NCI-H128 (cell line): ENCODE measurements at regions not wholly inside any gene's neighbourhood (a gene's known extent, or its start where the extent isn't known, plus 50 kb on each side); places are given as distances from the start of the nearest gene placed in this dataset.
"Not testable (repeated sequence)": the region's sequence is repeated elsewhere in the genome, so short reads cannot be mapped to it uniquely, and the experiment has no call there.

ENCODE experiments used
- DNase-seq: peaks from one replicate; lab custom pipeline; 2025; ENCODE audit not compliant: unreplicated experiment; lab: John Stamatoyannopoulos, UW

DNA sequence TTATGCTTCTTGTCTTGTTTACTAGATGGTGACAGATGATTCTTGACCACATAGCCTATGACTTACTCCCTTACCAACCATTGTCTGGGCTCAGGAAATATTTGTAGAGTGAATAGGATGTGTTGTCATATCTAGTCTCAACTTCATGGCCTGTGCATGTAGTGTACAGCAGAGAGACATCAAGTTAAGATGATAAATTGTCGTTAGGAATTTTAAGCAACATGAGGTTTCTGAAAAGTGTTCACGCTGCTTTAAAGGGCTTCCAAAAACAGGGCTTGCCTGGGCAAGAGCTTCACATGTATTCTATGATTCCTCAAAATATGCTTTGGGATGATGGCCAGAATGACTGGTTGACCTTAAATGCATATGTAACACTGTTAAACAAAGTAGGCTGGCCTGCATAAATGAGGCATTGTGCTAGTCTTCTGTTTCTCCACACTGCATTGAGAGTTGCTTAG, 424.0 kb downstream of the RND3 start:
- no peak for DNase-seq

DNA sequence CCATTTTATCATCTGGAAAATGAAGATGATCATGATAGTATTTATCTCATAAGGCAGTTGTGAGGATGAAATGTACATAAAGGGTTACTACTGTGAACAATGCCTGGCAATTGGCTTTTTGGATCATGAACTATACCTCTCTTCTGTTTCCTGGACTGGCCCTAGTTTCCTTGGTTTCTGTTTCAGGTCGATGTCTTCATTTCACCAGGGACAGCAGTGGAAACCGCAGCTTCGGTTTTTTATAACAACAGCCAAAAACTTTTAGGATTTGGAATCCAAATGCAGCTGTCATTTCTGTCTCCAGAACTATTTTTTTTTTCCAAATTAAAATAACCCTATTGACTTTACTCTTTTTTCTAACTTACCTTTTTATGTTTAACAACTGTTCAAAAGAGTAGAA, 425.1 kb downstream of the RND3 start:
- DNase-seq = no peak

DNA sequence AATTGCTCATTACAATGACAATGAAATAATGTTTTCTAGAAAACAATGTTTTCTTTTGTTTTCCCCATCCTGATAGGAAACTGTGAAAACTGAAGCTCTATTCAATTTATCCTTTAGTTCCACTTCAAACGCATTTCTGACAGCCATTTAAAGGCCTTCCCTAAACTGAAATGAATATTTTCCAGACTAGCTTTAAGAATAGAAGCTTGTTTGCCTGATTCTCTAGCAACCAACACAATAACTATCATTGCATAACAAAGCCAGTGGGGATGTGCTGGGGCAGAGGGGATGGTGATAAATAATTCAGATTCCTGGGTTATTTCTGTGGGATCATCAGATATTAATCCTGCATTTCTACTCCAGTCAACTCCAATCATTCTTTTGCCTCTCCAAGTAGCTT, 427.1 kb downstream of the RND3 start:
- no peak for DNase-seq

DNA sequence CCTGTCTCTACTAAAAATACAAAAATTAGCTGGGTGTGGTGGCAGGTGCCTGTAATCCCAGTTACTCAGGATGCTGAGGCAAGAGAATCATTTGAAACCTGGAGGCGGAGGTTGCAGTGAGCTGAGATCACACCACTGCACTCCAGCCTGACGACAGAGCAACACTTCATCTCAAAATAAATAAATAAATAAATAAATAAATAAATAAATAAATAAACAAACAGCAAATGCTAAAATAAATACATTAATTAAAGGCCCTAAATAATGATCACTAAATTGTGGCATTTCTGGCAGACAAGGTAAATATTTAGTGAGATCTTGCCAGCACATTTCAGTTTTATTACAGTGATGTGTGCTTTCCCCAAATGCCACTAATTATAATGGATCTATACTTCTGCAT, 427.8 kb downstream of the RND3 start:
- DNase-seq = not testable (repeated sequence)

DNA sequence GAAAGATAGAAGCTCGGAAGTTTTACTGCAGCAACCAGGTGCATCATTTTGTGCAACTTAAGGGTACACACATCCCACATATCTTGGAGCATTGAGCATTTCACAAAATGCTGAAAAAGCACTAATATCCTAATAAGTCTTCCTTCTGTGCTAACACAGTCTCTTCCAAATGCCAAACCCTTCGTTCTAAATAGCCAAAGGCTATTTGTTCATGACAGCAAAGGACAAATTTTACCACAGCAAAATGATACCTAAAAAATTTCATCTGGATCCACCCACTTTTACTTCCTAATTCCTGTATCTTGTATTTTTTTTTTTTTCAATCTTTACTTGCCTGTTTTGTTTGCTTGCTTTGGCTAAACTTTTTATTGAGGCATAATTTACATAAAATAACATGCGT, 435.0 kb downstream of the RND3 start:
- DNase-seq = no peak

DNA sequence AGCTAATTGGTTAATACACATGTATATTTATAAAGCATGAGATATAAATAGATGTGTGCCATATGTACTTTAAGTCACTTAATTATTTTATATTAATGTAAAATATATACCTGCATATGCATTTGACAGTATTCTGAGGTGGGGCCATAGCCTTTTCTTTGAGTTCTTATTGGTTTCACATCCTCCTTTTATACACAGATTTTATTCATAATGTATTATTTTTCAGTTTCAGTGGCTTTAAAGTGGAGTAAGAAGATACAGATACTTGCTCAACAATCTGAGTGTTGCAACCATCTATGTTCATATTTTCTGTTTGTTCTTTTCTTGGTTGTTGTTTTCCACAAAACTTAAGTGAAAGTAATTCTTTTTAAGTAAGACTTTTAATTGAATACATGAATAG, 436.5 kb downstream of the RND3 start:
- DNase-seq = no peak

DNA sequence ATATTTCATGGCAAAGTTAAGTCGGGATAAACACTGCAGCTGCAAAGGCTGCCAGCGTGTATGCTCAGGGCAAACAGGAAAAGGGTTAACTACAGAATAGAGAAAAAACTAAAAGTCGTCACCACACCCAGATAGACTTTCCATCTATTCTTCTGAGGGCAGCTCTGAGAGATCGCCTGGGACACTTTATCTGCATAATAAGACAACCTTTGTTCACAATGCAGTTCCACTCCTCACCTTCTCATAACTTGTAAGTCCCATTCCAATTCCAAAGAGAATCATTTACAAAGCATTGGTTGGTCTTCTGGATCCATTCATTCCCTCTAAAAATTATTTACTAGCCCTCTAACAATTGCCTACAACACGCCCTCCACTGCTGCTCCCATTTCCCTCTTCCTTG, 437.4 kb downstream of the RND3 start:
- no peak for DNase-seq

DNA sequence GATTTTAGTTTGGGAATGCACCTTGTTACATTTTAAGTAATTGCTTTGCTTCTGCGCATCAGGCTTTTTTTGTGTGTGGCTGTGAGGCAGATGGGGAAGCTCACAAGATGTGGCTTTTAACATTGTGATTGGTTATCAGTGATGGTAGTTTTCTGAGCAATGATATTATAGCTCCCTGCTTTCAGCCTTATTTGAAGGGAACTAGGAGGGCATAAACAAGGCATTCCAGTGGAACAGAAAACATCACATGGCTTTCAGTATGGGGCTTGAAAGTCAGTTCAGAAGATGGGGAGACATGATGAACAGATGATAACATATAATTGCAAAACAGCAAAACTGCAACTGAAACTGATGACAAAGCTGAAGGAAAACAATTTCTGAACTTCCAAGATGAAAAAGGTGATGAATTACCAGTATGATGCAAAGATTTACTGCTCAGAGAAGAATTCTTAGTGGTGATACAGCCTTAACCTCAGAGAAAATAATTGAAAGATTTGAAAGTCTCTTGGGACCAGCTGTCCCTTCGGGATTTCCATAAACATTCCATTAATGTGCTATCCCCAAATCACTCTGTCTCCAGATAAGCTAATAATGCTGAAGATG, 439.7 kb downstream of the RND3 start:
- DNase-seq = no peak

DNA sequence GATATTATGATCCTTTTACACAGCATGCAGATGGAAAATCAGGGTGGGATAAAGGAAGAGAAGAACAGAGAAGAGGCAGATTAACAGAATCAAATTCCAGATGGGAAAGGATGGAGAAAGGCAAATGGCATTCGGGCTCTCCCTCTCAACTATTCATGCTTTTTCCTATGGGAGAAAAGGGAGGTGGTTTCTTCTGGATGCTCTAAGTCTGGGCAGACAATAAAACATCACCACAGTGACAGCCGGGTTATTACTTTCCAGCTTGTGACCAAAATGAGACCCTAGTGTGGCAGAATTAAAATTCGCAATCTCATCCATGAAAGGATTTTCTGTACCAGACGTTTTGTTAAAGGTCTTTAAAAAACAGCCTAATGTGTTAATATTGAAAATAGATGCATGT, 440.7 kb downstream of the RND3 start:
- DNase-seq = no peak

DNA sequence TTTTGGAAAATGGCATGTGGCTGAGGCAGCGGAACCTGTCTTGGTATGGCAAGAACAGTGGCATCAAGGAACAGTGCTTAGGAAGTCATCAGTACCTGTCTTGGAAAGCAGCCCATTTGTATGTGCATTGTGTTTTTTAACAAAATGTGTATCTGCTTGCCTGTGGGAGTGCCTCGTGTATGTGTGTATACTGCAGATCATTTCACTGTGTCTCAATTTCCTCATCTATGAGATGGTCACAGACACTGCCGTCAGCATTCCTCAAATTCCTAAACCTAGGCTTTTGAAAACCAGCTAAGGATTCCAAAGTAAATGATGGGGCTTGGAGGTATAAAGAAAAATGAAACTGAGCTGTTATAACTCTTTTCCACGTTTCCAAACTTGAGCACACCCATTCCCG, 441.3 kb downstream of the RND3 start:
- no peak for DNase-seq

DNA sequence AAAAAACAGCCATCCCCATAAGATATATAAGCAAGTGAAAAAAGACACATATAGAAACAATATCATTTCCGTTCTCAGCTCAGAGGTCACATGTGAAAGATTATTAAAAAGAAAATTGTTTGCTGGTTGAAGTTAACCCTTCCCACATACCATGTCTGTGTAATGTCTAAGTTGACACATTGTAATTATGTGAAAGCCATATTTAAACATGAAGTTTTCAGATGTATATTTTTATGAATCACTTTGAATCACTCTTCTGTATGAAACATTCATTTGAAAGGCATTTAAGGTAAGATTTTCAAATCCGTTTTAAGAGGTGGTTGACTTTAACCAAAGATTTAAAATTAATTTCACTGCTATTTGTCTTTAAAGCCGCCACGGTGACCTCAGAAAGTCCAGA, 441.9 kb downstream of the RND3 start:
- DNase-seq = no peak

DNA sequence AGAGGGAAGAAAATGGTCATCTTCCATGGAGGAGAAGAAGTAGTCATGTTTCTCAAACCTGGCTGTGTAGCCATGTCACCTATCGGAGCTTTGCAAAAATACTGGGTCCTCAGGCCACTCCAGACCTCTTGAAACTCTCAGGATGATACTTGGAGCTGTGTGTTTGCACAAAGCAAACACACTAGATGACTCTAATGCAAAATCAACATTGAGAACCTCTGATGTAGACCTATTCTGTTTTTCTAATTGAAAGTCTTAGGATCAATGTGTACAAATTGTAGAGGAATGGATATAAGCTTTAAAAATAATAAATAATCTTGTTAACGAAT, 444.3 kb downstream of the RND3 start:
- no peak for DNase-seq

DNA sequence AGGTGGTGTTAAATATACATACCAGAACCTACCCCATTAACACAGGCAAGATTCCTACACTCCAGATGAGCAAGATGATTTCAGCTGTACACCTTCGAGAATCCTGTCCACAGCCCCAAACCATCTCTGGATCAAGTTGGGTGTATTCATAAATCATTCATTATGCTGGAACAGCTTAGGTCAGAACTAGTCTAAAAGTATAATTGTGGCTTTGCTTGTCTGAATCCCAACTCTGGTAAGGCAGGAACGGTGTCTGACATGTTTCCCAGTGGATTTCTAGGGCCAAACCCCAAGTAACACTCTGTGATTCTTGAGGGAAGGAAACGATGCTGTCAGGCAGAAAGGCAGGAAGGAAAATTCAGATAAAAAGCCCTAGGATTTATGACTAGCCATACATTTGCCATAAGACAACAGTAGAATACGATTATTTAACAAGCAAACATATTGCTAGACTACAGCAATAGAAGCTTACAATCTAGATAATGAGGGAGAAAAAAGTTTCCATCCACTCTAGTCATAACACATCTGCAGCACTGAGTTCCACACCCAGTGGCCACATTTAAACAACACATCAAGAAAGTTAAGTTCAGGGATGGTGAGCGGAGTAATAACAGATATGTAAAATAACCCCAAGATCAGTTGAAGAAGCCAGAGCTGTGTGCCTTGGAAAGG, 444.8 kb downstream of the RND3 start:
- DNase-seq = no peak

DNA sequence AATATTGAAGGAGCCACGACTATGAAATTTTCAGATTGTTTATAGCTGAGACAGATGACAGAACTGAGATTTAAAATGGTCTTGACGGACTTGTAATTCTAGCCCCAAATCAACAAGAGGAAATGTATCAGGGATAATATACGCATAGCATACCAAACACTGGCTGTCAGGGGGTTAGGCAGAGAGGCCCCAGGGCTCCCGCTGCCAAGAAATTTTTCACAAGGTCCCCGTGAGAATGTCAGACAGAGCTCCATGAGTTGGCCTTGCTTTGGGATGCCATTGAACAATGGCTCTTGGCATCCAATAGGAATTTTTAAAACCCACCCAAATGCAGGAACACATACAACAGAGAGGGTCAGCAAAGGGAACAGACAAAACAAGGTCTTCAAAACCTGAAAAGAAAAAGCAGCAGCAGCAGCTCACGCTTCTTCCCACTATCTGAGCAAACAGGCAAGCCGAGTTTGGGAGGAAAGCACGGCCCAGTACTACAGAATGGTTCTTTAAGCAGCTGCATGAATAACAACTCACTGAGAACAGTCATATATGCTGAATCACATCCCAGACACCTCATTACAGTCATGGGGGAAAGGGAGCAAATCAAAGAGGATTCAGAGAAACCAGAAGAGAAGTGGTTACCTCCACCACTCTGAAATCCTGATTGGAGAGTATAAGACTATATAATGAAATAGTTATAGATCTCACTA, 445.6 kb downstream of the RND3 start:
- DNase-seq = no peak

DNA sequence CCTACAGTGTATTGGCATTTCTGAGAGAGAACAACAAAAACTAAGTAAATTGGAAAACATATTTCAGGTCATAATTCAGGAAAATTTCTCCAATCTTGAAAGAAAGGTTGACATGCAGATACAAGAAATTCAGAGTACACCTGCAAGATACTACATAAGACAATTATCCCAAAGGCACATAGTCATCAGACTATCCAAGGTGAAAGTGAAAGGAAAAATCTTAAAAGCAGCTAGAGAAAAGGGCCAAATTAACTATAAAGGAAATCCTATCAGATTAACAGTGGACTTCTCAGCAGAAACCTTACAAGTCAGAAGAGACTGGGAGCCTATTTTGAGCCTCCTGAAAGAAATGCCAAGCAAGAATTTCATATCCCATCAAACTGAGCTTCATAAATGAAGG, 449.0 kb upstream of the MMADHC start:
- DNase-seq = no peak

DNA sequence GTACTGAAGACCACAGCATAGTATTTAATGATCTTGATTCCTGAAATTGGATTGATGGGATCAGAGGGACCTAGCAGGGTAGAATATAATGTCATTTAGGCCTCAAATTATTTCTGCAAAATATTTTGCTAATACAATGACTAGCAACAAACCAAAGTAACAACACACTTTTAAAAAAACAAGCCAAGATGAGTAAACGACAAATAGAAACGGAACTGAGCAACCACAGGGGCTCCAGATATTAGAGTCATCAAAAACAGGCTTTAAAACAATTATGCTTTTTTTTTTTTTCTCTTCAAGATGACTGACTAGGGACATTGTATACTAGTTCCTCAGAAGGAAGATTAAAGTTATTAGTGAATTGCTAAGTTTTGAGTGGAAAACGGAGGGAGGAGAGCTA, 447.1 kb upstream of the MMADHC start:
- no peak for DNase-seq

DNA sequence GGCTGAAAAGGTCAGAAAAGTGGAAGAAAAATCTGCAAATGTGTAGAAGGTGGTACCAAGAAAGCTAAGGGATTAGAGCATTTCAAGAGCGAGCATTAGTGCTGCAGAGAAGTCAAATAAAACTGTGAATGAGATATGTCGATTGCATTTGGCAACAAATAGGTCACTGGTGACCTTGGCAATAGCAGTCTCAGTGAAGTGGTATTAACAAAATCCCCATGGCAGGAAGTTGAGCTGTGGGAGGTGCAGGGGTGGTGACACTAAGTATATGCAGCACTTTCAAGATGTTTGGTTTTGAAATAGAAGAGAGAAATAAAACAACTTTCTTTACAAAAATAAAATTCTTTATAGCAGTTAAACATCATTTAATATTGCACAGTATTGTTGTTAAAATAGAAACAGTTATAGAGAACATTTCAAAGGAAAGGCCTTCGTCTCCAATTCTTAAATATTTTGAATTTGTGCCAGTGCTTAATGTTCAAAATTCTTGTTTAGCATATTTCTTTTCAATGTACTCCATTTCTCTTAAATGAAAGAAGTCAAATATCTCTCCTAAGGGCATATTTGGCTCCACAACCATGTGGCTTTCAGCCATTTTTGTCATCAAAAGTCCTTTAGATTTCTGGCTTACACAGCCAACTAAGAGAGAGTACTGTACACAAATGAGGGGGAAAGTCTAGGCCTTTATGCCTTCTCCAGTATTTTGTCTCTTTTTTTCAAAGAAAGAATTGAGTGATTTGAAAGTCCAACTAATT, 443.0 kb upstream of the MMADHC start:
- no peak for DNase-seq

DNA sequence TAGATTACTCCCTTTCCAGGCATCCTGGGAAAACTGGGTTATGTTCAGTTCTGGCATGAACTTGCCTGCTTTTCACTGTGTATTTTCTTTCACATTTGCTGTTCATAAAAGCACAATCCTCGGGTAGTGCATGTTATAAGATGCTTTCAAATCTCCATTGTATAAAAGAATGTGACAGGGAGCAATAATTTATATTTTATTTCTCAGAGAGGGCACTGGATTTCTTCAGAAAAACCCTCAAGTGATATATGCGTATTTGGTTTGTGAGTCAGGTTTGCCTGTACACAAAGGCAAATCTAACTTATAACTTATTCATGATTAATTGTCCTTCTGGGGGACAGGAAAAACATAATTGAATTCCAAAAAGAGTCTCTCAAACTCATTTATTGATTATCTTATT, 440.7 kb upstream of the MMADHC start:
- DNase-seq = no peak

DNA sequence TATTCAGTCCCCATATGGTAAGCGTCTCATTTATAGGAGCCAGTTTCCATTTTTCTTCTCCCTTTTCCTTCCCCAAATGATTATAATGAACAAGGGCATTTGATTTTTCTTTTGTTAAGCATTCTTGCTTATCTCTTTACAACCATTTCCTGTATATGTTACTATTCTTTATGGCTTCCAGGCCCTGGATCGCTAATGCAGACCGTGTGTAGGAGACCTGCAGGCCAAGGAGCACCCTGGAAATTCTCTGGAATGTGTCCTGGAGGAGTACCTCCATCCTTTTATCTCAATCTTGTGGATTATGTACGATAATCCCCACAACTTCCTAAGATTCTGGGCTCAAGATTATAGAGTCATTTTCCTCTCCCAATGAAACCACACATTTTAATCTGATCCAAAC, 439.6 kb upstream of the MMADHC start:
- DNase-seq = no peak

DNA sequence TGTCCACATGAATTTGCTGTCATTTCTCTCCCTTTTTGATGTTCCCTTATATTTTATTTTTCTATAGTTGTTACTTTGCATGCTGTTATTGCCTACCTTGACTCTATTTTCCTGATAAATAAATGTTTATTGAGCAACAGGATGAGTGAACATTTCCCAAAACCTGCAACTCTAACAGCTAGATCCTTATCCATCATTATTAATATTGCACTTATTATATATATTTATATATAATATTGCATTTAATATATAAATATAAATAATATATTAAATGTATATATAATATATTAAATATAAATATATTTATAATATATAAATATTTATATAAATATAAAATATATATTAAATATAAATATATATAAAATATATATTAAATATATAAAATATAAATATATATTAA, 436.1 kb upstream of the MMADHC start:
- no peak for DNase-seq

DNA sequence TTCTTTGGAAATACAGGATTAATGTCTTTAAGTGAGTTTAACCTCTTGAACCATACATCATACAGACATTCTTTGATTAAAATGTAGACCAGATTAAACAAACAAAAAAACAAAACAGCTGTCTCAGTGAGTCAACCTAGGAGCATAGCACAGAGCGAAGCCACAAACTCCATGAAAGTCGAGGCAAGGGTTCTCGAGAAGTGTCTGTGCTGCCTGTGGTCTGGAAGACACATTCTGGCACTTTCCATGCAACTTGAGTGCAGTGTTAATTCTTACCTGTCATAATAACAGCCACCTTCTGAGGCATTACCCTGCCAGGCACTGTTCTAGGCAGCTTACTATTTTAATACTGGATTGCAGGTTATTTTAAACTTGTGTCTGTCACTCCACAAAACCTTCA, 435.5 kb upstream of the MMADHC start:
- DNase-seq = no peak
